IMR-90 (cell line): ENCODE measurements at regions not wholly inside any gene's neighbourhood (a gene's known extent, or its start where the extent isn't known, plus 50 kb on each side); places are given as distances from the start of the nearest gene placed in this dataset.

Experiments used
- ATAC-seq: fragments of 200-7000 bp; cut with Tn5 transposase; 2 replicates; pipeline ENCODE4 v1.9.1; 2020; ENCODE audit warnings: low read depth, mild to moderate bottlenecking, moderate library complexity
- BruUV-seq: library from RNA; stranded (reverse); fragments of 400-500 nt; replicated peaks from 2 replicates; lab custom pipeline; 2021; lab: Mats Ljungman, UMichigan
- CTCF ChIA-PET: fragments of 300-600 bp; formaldehyde crosslinking; extraction: SDS; loops from one replicate; lab custom pipeline; 2021; ENCODE audit warnings: antibody characterized with exemption; lab: Yijun Ruan, JAX
- POLR2A ChIA-PET: fragments of 300-600 bp; sonication (Branson Sonifier 250); formaldehyde crosslinking; loops from one replicate; lab custom pipeline; 2022; ENCODE audit warnings: antibody characterized with exemption; ENCODE audit not compliant: unreplicated experiment; lab: Charles Lee
- DNase-seq: peaks from one replicate; pipeline ENCODE4 v3.0.0; 2013
- H2AFZ ChIP-seq: replicated peaks from 2 replicates; pipeline ENCODE3; 2013; ENCODE audit warnings: low read length, mild to moderate bottlenecking; ENCODE audit not compliant: poor library complexity
- H2AK5ac ChIP-seq: 2 replicates; pipeline ENCODE4 v1.6.1; 2013; ENCODE audit warnings: low read depth, low read length, inconsistent platforms
- H2AK9ac ChIP-seq: replicated peaks from 2 replicates; pipeline ENCODE3; 2013; ENCODE audit warnings: mild to moderate bottlenecking, low read depth, low read length, moderate library complexity; ENCODE audit not compliant: poor library complexity
- H2BK120ac ChIP-seq: 2 replicates; pipeline ENCODE4 v1.6.1; 2013; ENCODE audit warnings: low read depth, low read length, inconsistent platforms
- H2BK15ac ChIP-seq: 3 replicates; pipeline ENCODE4 v1.6.1; 2013; ENCODE audit warnings: low read depth, low read length, inconsistent platforms
- H2BK20ac ChIP-seq: 2 replicates; pipeline ENCODE4 v1.6.1; 2013; ENCODE audit warnings: low read depth, mild to moderate bottlenecking, inconsistent platforms, low read length, moderate library complexity
- H2BK5ac ChIP-seq: 2 replicates; pipeline ENCODE4 v1.6.1; 2013; ENCODE audit warnings: mild to moderate bottlenecking, low read depth, low read length, inconsistent platforms; ENCODE audit not compliant: poor library complexity, severe bottlenecking
- H3K14ac ChIP-seq: replicated peaks from 2 replicates; pipeline ENCODE4 v1.6.1; 2013; ENCODE audit warnings: low read depth, low read length, inconsistent platforms
- H3K18ac ChIP-seq: 2 replicates; pipeline ENCODE4 v1.6.1; 2013; ENCODE audit warnings: low read depth, low read length, control low read depth
- H3K23ac ChIP-seq: 2 replicates; pipeline ENCODE4 v1.6.1; 2013; ENCODE audit warnings: low read depth, low read length, inconsistent platforms
- H3K27ac ChIP-seq: 2 replicates; pipeline ENCODE4 v1.5.1; 2013; ENCODE audit warnings: mild to moderate bottlenecking, control low read depth, low read length; ENCODE audit not compliant: insufficient read depth
- H3K27me3 ChIP-seq: 2 replicates; pipeline ENCODE4 v1.6.1; 2013; ENCODE audit warnings: low read length; ENCODE audit not compliant: control insufficient read depth, insufficient read depth
- H3K36me3 ChIP-seq: 2 replicates; pipeline ENCODE4 v1.6.1; 2013; ENCODE audit warnings: low read length, mixed read lengths; ENCODE audit not compliant: control insufficient read depth, insufficient read depth
- H3K4ac ChIP-seq: 2 replicates; pipeline ENCODE4 v1.6.1; 2013; ENCODE audit warnings: low read depth, low read length, inconsistent platforms
- H3K4me1 ChIP-seq: 2 replicates; pipeline ENCODE4 v1.6.1; 2013; ENCODE audit warnings: low read length, mixed read lengths; ENCODE audit not compliant: control insufficient read depth, insufficient read depth
- H3K4me2 ChIP-seq: 2 replicates; pipeline ENCODE4 v1.6.1; 2013; ENCODE audit warnings: low read depth, mild to moderate bottlenecking, control low read depth, low read length, moderate library complexity
- H3K4me3 ChIP-seq: 2 replicates; pipeline ENCODE4 v1.5.1; 2013; ENCODE audit warnings: low read depth, mild to moderate bottlenecking, control low read depth, low read length, moderate library complexity; ENCODE audit not compliant: insufficient read depth
- H3K56ac ChIP-seq: 2 replicates; pipeline ENCODE4 v1.6.1; 2013; ENCODE audit warnings: low read length, inconsistent platforms; ENCODE audit not compliant: insufficient read depth; ENCODE audit errors: extremely low read depth
- H3K79me1 ChIP-seq, 2 experiments: 2 replicates each; pipeline ENCODE4 v1.6.1; 2013; ENCODE audit warnings: low read length in 2 of 2, inconsistent platforms in 1 of 2, low read depth in 1 of 2
- H3K9ac ChIP-seq: 2 replicates; pipeline ENCODE4 v1.6.1; 2013; ENCODE audit warnings: low read depth, low read length, control low read depth
- H3K9me1 ChIP-seq: 2 replicates; pipeline ENCODE4 v1.6.1; 2013; ENCODE audit warnings: low read length, inconsistent platforms; ENCODE audit not compliant: insufficient read depth
- H3K9me3 ChIP-seq: 2 replicates; pipeline ENCODE4 v1.6.1; 2013; ENCODE audit warnings: low read length; ENCODE audit not compliant: control insufficient read depth, insufficient read depth
- H4K20me1 ChIP-seq: 2 replicates; pipeline ENCODE4 v1.6.1; 2013; ENCODE audit warnings: low read length, inconsistent platforms; ENCODE audit not compliant: insufficient read depth
- H4K5ac ChIP-seq: 2 replicates; pipeline ENCODE4 v1.6.1; 2013; ENCODE audit warnings: mild to moderate bottlenecking, low read depth, low read length, control low read depth
- H4K8ac ChIP-seq, 2 experiments: 2 replicates each; pipeline ENCODE4 v1.6.1; 2013; ENCODE audit warnings: low read depth in 2 of 2, low read length in 2 of 2, control low read depth in 1 of 2, inconsistent platforms in 1 of 2
- H4K91ac ChIP-seq: 2 replicates; pipeline ENCODE4 v1.6.1; 2013; ENCODE audit warnings: low read depth, low read length, inconsistent platforms; ENCODE audit not compliant: insufficient read depth
- MXI1 ChIP-seq: IDR thresholded peaks from 2 replicates; pipeline ENCODE4 v1.6.1; 2012; ENCODE audit warnings: low read depth, mild to moderate bottlenecking, low read length, moderate library complexity, borderline replicate concordance
- RCOR1 ChIP-seq: IDR thresholded peaks from 2 replicates; pipeline ENCODE4 v1.6.1; 2012; ENCODE audit warnings: mild to moderate bottlenecking, low read length, improper control_type of control experiment; ENCODE audit not compliant: insufficient replicate concordance
- WGBS, 2 experiments: methylation state at CpG; one replicate each; pipeline versions ENCODE4 v1.1.5 to v1.1.7; 2013; ENCODE audit warnings: missing lambda C conversion rate in 2 of 2; ENCODE audit not compliant: insufficient read length in 1 of 2; ENCODE audit errors: extremely low coverage in 2 of 2; 5-methylcytosine and 5-hydroxymethylcytosine counted together
- dilution Hi-C: fragments of 300-500 bp; cut with HindIII; formaldehyde crosslinking; loops from one replicate; pipeline ENCODE4 v1.14.3; 2018; ENCODE audit warnings: low sequenced_read_pairs; ENCODE audit not compliant: unreplicated experiment
- in situ Hi-C: fragments of 300-500 bp; cut with MboI; formaldehyde crosslinking; loops from 3 replicates; pipeline ENCODE4 v1.14.3; 2019; ENCODE audit warnings: low sequenced_read_pairs, inconsistent platforms, mixed read lengths
- intact Hi-C: fragments of 100-400 bp; cut with micrococcal nuclease; formaldehyde crosslinking; loops from 2 replicates; pipeline ENCODE4 v1.10.0; 2022

DNA sequence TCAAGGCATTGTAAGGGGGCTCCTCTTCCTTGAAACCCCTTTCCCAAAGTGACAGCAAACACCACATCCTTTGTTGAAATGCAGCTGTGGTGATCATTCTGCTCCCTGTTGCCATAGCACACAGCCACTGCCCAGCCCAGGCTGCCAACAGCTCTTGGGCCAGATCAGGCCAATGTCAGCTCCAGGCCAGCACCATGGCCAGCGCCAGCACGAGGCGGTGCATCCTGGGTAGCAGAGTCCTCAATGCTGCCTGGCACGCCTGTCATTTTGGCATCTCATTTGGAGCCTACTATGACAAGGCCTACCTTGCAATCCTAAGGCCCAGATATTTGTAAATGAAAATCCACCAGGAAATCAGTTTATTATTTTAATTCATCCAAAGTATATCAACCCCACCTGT is 390.6 kb downstream of the DNAH5 start:
- no peak overlapping the region for H3K4ac ChIP-seq
- H2BK120ac ChIP-seq = no peak overlapping the region
- no peak overlapping the region for H2BK5ac ChIP-seq
- no peak overlapping the region for H2BK15ac ChIP-seq
- H4K20me1 ChIP-seq = no peaks in the 10 kb centered on the region
- in situ Hi-C loops = no loop called here
- H2BK20ac ChIP-seq = no peak overlapping the region
- H3K4me2 ChIP-seq = no peak overlapping the region
- H2AK9ac ChIP-seq = no peak overlapping the region
- H3K36me3 ChIP-seq = no peaks in the 10 kb centered on the region
- H3K56ac ChIP-seq = no peak overlapping the region
- no peak overlapping the region for H3K27ac ChIP-seq
- CTCF ChIA-PET = no interaction called here
- dilution Hi-C loops = no loop called here
- intact Hi-C loops = no loop called here
- no TSS peak for BruUV-seq
- no peak for TF ChIP-seq RCOR1
- peak; percentile 34; the same call in 1 of the 2 replicates for TF ChIP-seq MXI1
- H3K79me1 ChIP-seq = no peaks in the 10 kb centered on the region
- no peak overlapping the region for H4K5ac ChIP-seq
- H3K4me1 ChIP-seq = no peaks in the 10 kb centered on the region
- no peaks in the 10 kb centered on the region for H3K9me3 ChIP-seq
- no peak overlapping the region for H3K4me3 ChIP-seq
- H3K9ac ChIP-seq = no peak overlapping the region
- H2AK5ac ChIP-seq = no peak overlapping the region
- peaks cover 1% of the 10 kb centered on the region for H3K27me3 ChIP-seq
- DNase-seq = no peak
- no peak overlapping the region for H3K14ac ChIP-seq
- peak; percentile 86 for ATAC-seq
- no peak overlapping the region for H3K23ac ChIP-seq
- POLR2A ChIA-PET = no interaction called here
- H2AFZ ChIP-seq = peak overlapping the region; percentile 56
- H3K9me1 ChIP-seq = no peaks in the 10 kb centered on the region
- H3K18ac ChIP-seq = no peak overlapping the region
- H4K8ac ChIP-seq = no peak overlapping the region
- no peak overlapping the region for H4K91ac ChIP-seq
- 10% methylated on average over 2 of the region's 4 CpGs; no CpG with 5 or more reads in 1 of the 2 experiments for WGBS, 2 experiments
